HUES48 (cell line): ENCODE measurements at regions not wholly inside any gene's neighbourhood (a gene's known extent, or its start where the extent isn't known, plus 50 kb on each side); places are given as distances from the start of the nearest gene placed in this dataset.
"Not testable (repeated sequence)": the region's sequence is repeated elsewhere in the genome, so short reads cannot be mapped to it uniquely, and the experiment has no call there.

Experiments used
- H3K27ac ChIP-seq: one replicate; pipeline ENCODE4 v1.7.0; 2013; ENCODE audit warnings: low read depth, low read length, inconsistent platforms
- H3K27me3 ChIP-seq: 2 replicates; pipeline ENCODE4 v1.6.1; 2013; ENCODE audit warnings: mild to moderate bottlenecking, low read length; ENCODE audit not compliant: control insufficient read depth, insufficient read depth
- H3K36me3 ChIP-seq: 2 replicates; pipeline ENCODE4 v1.6.1; 2013; ENCODE audit warnings: low read length; ENCODE audit not compliant: control insufficient read depth, insufficient read depth
- H3K4me1 ChIP-seq: 2 replicates; pipeline ENCODE4 v1.6.1; 2013; ENCODE audit warnings: mild to moderate bottlenecking, low read length; ENCODE audit not compliant: control insufficient read depth, insufficient read depth
- H3K4me3 ChIP-seq: 2 replicates; pipeline ENCODE4 v1.5.1; 2013; ENCODE audit warnings: mild to moderate bottlenecking, low read depth, low read length
- H3K9ac ChIP-seq: 2 replicates; pipeline ENCODE4 v1.6.1; 2013; ENCODE audit warnings: mild to moderate bottlenecking, low read depth, low read length, moderate library complexity
- H3K9me3 ChIP-seq: 2 replicates; pipeline ENCODE4 v1.6.1; 2013; ENCODE audit warnings: low read length; ENCODE audit not compliant: control insufficient read depth, insufficient read depth

- Histone ChIP-seq H3K4me3 (no peak overlapping the region), H3K9me3 (no peaks in the 10 kb centered on the region), H3K4me1 (no peaks in the 10 kb centered on the region), H3K27me3 (no peaks in the 10 kb centered on the region), H3K36me3 (no peaks in the 10 kb centered on the region), H3K27ac (no peak overlapping the region), H3K9ac (no peak overlapping the region)
Observed at GRCh38 chr6:84635081-84635761, 129.2 kb downstream of the TBX18 start.

GRCh38 chr6:84633771-84634170 lies 130.6 kb downstream of the TBX18 start:
- Histone ChIP-seq H3K27me3 (no peaks in the 10 kb centered on the region), H3K27ac (no peak overlapping the region), H3K4me3 (no peak overlapping the region), H3K9ac (no peak overlapping the region), H3K36me3 (no peaks in the 10 kb centered on the region), H3K4me1 (no peaks in the 10 kb centered on the region), H3K9me3 (no peaks in the 10 kb centered on the region)

- H3K36me3 ChIP-seq, H3K27ac ChIP-seq, H3K27me3 ChIP-seq, H3K4me1 ChIP-seq, H3K9me3 ChIP-seq, H3K9ac ChIP-seq: not testable (repeated sequence)
- peak overlapping the region; percentile 35; the same call in 1 of the 2 replicates for H3K4me3 ChIP-seq
Observed at GRCh38 chr6:84626527-84626926, 137.9 kb downstream of the TBX18 start.

- H3K4me3 ChIP-seq = no peak overlapping the region
- no peaks in the 10 kb centered on the region for H3K9me3 ChIP-seq
- H3K9ac ChIP-seq = no peak overlapping the region
- H3K27ac ChIP-seq = no peak overlapping the region
- H3K27me3 ChIP-seq = no peaks in the 10 kb centered on the region
- no peaks in the 10 kb centered on the region for H3K4me1 ChIP-seq
- H3K36me3 ChIP-seq = no peaks in the 10 kb centered on the region
Observed at GRCh38 chr6:84625506-84625905, 138.9 kb downstream of the TBX18 start.

GRCh38 chr6:84623956-84624680 lies 140.3 kb downstream of the TBX18 start:
- Histone ChIP-seq H3K36me3 (no peaks in the 10 kb centered on the region), H3K9me3 (no peaks in the 10 kb centered on the region), H3K27me3 (no peaks in the 10 kb centered on the region), H3K27ac (no peak overlapping the region), H3K4me1 (peaks cover 2% of the 10 kb centered on the region; the same call in 1 of the 2 replicates), H3K9ac (no peak overlapping the region), H3K4me3 (no peak overlapping the region)

GRCh38 chr6:84618836-84619235 lies 145.6 kb downstream of the TBX18 start:
- H3K9me3 ChIP-seq = no peaks in the 10 kb centered on the region
- no peaks in the 10 kb centered on the region for H3K36me3 ChIP-seq
- peaks cover 15% of the 10 kb centered on the region for H3K4me1 ChIP-seq
- H3K9ac ChIP-seq = no peak overlapping the region
- no peak overlapping the region for H3K27ac ChIP-seq
- no peak overlapping the region for H3K4me3 ChIP-seq
- no peaks in the 10 kb centered on the region for H3K27me3 ChIP-seq

- Histone ChIP-seq H3K9ac (no peak overlapping the region), H3K36me3 (no peaks in the 10 kb centered on the region), H3K27me3 (no peaks in the 10 kb centered on the region), H3K4me1 (peaks cover 15% of the 10 kb centered on the region), H3K27ac (no peak overlapping the region), H3K9me3 (no peaks in the 10 kb centered on the region), H3K4me3 (no peak overlapping the region)
Observed at GRCh38 chr6:84618046-84618752, 146.2 kb downstream of the TBX18 start.

- Histone ChIP-seq H3K9ac (no peak overlapping the region), H3K4me3 (no peak overlapping the region), H3K27ac (no peak overlapping the region), H3K27me3 (no peaks in the 10 kb centered on the region), H3K36me3 (no peaks in the 10 kb centered on the region), H3K9me3 (no peaks in the 10 kb centered on the region), H3K4me1 (peaks cover 15% of the 10 kb centered on the region)
Observed at GRCh38 chr6:84615987-84616386, 148.4 kb downstream of the TBX18 start.

GRCh38 chr6:84615113-84615850 lies 149.1 kb downstream of the TBX18 start:
- Histone ChIP-seq H3K4me1 (peaks cover 15% of the 10 kb centered on the region), H3K4me3 (no peak overlapping the region)

GRCh38 chr6:84606860-84607259 lies 157.5 kb downstream of the TBX18 start:
- H3K27me3 ChIP-seq = no peaks in the 10 kb centered on the region
- H3K36me3 ChIP-seq = no peaks in the 10 kb centered on the region
- H3K27ac ChIP-seq = no peak overlapping the region
- H3K4me1 ChIP-seq = no peaks in the 10 kb centered on the region
- no peak overlapping the region for H3K4me3 ChIP-seq
- no peaks in the 10 kb centered on the region for H3K9me3 ChIP-seq
- H3K9ac ChIP-seq = no peak overlapping the region

More at GRCh38 chr6:84615113-84615850, 149.1 kb downstream of the TBX18 start:
- Histone ChIP-seq H3K27ac (no peak overlapping the region), H3K9me3 (no peaks in the 10 kb centered on the region), H3K36me3 (no peaks in the 10 kb centered on the region), H3K9ac (no peak overlapping the region), H3K27me3 (no peaks in the 10 kb centered on the region)
